Endodermal cell (in vitro differentiated cells): ENCODE measurements at regions not wholly inside any gene's neighbourhood (a gene's known extent, or its start where the extent isn't known, plus 50 kb on each side); places are given as distances from the start of the nearest gene placed in this dataset.

Experiments
- DNase-seq: peaks from one replicate; pipeline ENCODE4 v3.0.0-alpha.2; 2017
- H3K27ac ChIP-seq: 2 replicates; pipeline ENCODE4 v1.5.1; 2013; ENCODE audit warnings: mild to moderate bottlenecking, low read depth, low read length, moderate library complexity
- H3K27me3 ChIP-seq: 2 replicates; pipeline ENCODE4 v1.6.1; 2013; ENCODE audit warnings: mild to moderate bottlenecking, low read length, moderate library complexity; ENCODE audit not compliant: insufficient read depth, control insufficient read depth, poor library complexity, severe bottlenecking
- H3K36me3 ChIP-seq: 2 replicates; pipeline ENCODE4 v1.7.0; 2013; ENCODE audit warnings: mild to moderate bottlenecking, low read length, moderate library complexity; ENCODE audit not compliant: control insufficient read depth, insufficient read depth
- H3K4me1 ChIP-seq: one replicate; pipeline ENCODE4 v1.7.0; 2013; ENCODE audit warnings: low read length; ENCODE audit not compliant: control insufficient read depth, insufficient read depth
- H3K4me3 ChIP-seq: 2 replicates; pipeline ENCODE4 v1.5.1; 2013; ENCODE audit warnings: mild to moderate bottlenecking, low read length, moderate library complexity
- H3K9ac ChIP-seq: 2 replicates; pipeline ENCODE4 v1.6.1; 2013; ENCODE audit warnings: mild to moderate bottlenecking, low read length, moderate library complexity; ENCODE audit not compliant: poor library complexity, severe bottlenecking; ENCODE audit errors: extremely low read depth
- H3K9me3 ChIP-seq: 2 replicates; pipeline ENCODE4 v1.6.1; 2013; ENCODE audit warnings: mild to moderate bottlenecking, low read length, moderate library complexity; ENCODE audit not compliant: control insufficient read depth
- H3K27ac Mint-ChIP-seq: 2 replicates; pipeline ENCODE4 v1.8.0; 2020; ENCODE audit warnings: mixed read lengths
- H3K27me3 Mint-ChIP-seq: 2 replicates; pipeline ENCODE4 v1.8.0; 2021; ENCODE audit warnings: mild to moderate bottlenecking, mixed read lengths; ENCODE audit not compliant: insufficient read depth
- H3K36me3 Mint-ChIP-seq: 2 replicates; pipeline ENCODE4 v1.8.0; 2020; ENCODE audit warnings: low read depth, mixed read lengths
- H3K4me1 Mint-ChIP-seq: 2 replicates; pipeline ENCODE4 v1.8.0; 2020; ENCODE audit warnings: mixed read lengths
- H3K4me3 Mint-ChIP-seq: 2 replicates; pipeline ENCODE4 v1.8.0; 2020; ENCODE audit warnings: mild to moderate bottlenecking, moderate library complexity, mixed read lengths
- H3K9me3 Mint-ChIP-seq: 2 replicates; pipeline ENCODE4 v1.8.0; 2020; ENCODE audit warnings: mild to moderate bottlenecking, mixed read lengths
- CTCF ChIP-seq: fragments of 200-600 bp; sonication (generic); conservative IDR thresholded peaks from 2 replicates; pipeline ENCODE4 v1.5.0; 2021; ENCODE audit warnings: antibody characterized with exemption, mild to moderate bottlenecking
- WGBS, 2 experiments: methylation state at CpG; one replicate each; pipeline versions ENCODE4 v1.1.5 to v1.1.7; 2013; ENCODE audit warnings: missing lambda C conversion rate in 2 of 2, mixed read lengths in 1 of 2; ENCODE audit not compliant: insufficient coverage in 1 of 2, insufficient read length in 1 of 2; 5-methylcytosine and 5-hydroxymethylcytosine counted together

- no peak for TF ChIP-seq CTCF
- no peaks in the 10 kb centered on the region for H3K9me3 ChIP-seq
- 92% methylated on average over 2 of the region's 2 CpGs; no CpG with 5 or more reads in 1 of the 2 experiments for WGBS, 2 experiments
- no peaks in the 10 kb centered on the region for H3K4me1 ChIP-seq
- Mint-ChIP-seq H3K36me3 (no peaks in the 10 kb centered on the region), H3K9me3 (peaks cover 2% of the 10 kb centered on the region), H3K4me1 (no peaks in the 10 kb centered on the region), H3K4me3 (no peak overlapping the region), H3K27ac (no peak overlapping the region), H3K27me3 (no peaks in the 10 kb centered on the region)
- H3K4me3 ChIP-seq: no peak overlapping the region
- H3K9ac ChIP-seq: no peak overlapping the region
- DNase-seq: no peak
- H3K36me3 ChIP-seq: no peaks in the 10 kb centered on the region
- no peaks in the 10 kb centered on the region for H3K27me3 ChIP-seq
- no peak overlapping the region for H3K27ac ChIP-seq
Observed at GRCh38 chr12:127873306-127873705, 393.7 kb upstream of the TMEM132C start.

GRCh38 chr12:127881371-127882140 lies 385.4 kb upstream of the TMEM132C start:
- Mint-ChIP-seq H3K4me1 (no peaks in the 10 kb centered on the region), H3K27ac (no peak overlapping the region), H3K9me3 (no peaks in the 10 kb centered on the region), H3K4me3 (no peak overlapping the region), H3K27me3 (no peaks in the 10 kb centered on the region), H3K36me3 (no peaks in the 10 kb centered on the region)
- 74 to 83% methylated on average over 3 of the region's 3 CpGs for WGBS, 2 experiments
- Histone ChIP-seq H3K27me3 (no peaks in the 10 kb centered on the region), H3K4me1 (no peaks in the 10 kb centered on the region), H3K9me3 (no peaks in the 10 kb centered on the region), H3K36me3 (no peaks in the 10 kb centered on the region), H3K4me3 (no peak overlapping the region), H3K9ac (no peak overlapping the region), H3K27ac (no peak overlapping the region)
- DNase-seq: no peak
- TF ChIP-seq CTCF: no peak

- no peaks in the 10 kb centered on the region for H3K27me3 Mint-ChIP-seq
- TF ChIP-seq CTCF: no peak
- H3K27ac ChIP-seq: no peak overlapping the region
- H3K9me3 ChIP-seq: no peaks in the 10 kb centered on the region
- H3K9ac ChIP-seq: no peak overlapping the region
- no peaks in the 10 kb centered on the region for H3K4me1 ChIP-seq
- H3K4me3 ChIP-seq: no peak overlapping the region
- H3K36me3 ChIP-seq: no peaks in the 10 kb centered on the region
- H3K36me3 Mint-ChIP-seq: no peaks in the 10 kb centered on the region
- no peak overlapping the region for H3K4me3 Mint-ChIP-seq
- H3K27ac Mint-ChIP-seq: no peak overlapping the region
- no peaks in the 10 kb centered on the region for H3K27me3 ChIP-seq
- WGBS, 2 experiments: 100% methylated on average over 1 of the region's 1 CpG; no CpG with 5 or more reads in 1 of the 2 experiments
- H3K9me3 Mint-ChIP-seq: no peaks in the 10 kb centered on the region
- no peak for DNase-seq
- no peaks in the 10 kb centered on the region for H3K4me1 Mint-ChIP-seq
Observed at GRCh38 chr12:127883013-127883412, 384.0 kb upstream of the TMEM132C start.
